ENCODE measurements at regions not wholly inside any gene's neighbourhood (a gene's known extent, or its start where the extent isn't known, plus 50 kb on each side); places are given as distances from the start of the nearest gene placed in this dataset.

GRCh38 chr16:73205153-73205886 is 157.4 kb upstream of the ZFHX3 start:
- no peak for DNase-seq
- H3K27me3 ChIP-seq (ENCODE audit: insufficient read depth, low read depth, severe bottlenecking), result no peaks in the 10 kb centered on the region
- no peak for TF ChIP-seq CTCF (IDR thresholded peaks at IDR 0.05; ENCODE audit: low read depth, low read length)
- no peaks in the 10 kb centered on the region for H3K36me3 ChIP-seq
- H3K27ac ChIP-seq, result no peak overlapping the region
- H3K9me3 ChIP-seq (ENCODE audit: severe bottlenecking), result no peaks in the 10 kb centered on the region
- H3K4me3 ChIP-seq (ENCODE audit: low read depth, low read length), result no peak overlapping the region

GRCh38 chr16:73204359-73205152 is 156.6 kb upstream of the ZFHX3 start:
- no peak for DNase-seq
- TF ChIP-seq CTCF (IDR thresholded peaks at IDR 0.05; ENCODE audit: low read depth, low read length), result no peak
- Histone ChIP-seq H3K36me3 (no peaks in the 10 kb centered on the region), H3K27ac (no peak overlapping the region), H3K9me3 (ENCODE audit: severe bottlenecking) (no peaks in the 10 kb centered on the region), H3K4me3 (ENCODE audit: low read depth, low read length) (no peak overlapping the region), H3K27me3 (ENCODE audit: insufficient read depth, low read depth, severe bottlenecking) (no peaks in the 10 kb centered on the region)

GRCh38 chr16:73202161-73202729 is 154.3 kb upstream of the ZFHX3 start:
- no peak for TF ChIP-seq CTCF (IDR thresholded peaks at IDR 0.05; ENCODE audit: low read depth, low read length)
- no peaks in the 10 kb centered on the region for H3K9me3 ChIP-seq (ENCODE audit: severe bottlenecking)
- H3K27me3 ChIP-seq (ENCODE audit: insufficient read depth, low read depth, severe bottlenecking), result no peaks in the 10 kb centered on the region
- no peaks in the 10 kb centered on the region for H3K36me3 ChIP-seq
- H3K4me3 ChIP-seq (ENCODE audit: low read depth, low read length), result no peak overlapping the region
- DNase-seq, result no peak
- no peak overlapping the region for H3K27ac ChIP-seq

- Histone ChIP-seq H3K27me3 (ENCODE audit: insufficient read depth, low read depth, severe bottlenecking) (no peaks in the 10 kb centered on the region), H3K36me3 (no peaks in the 10 kb centered on the region), H3K9me3 (ENCODE audit: severe bottlenecking) (no peaks in the 10 kb centered on the region), H3K4me3 (ENCODE audit: low read depth, low read length) (no peak overlapping the region), H3K27ac (no peak overlapping the region)
- no peak for DNase-seq
- TF ChIP-seq CTCF (IDR thresholded peaks at IDR 0.05; ENCODE audit: low read depth, low read length), result 0 out of 2 replicates have a peak, but pooled peaks have one; percentile 3
Measured at GRCh38 chr16:73199214-73199613, 151.3 kb upstream of the ZFHX3 start.

- Histone ChIP-seq H3K9me3 (ENCODE audit: severe bottlenecking) (no peaks in the 10 kb centered on the region), H3K27me3 (ENCODE audit: insufficient read depth, low read depth, severe bottlenecking) (no peaks in the 10 kb centered on the region)
- no peak for TF ChIP-seq CTCF (IDR thresholded peaks at IDR 0.05; ENCODE audit: low read depth, low read length)
Measured at GRCh38 chr16:73198481-73198880, 150.6 kb upstream of the ZFHX3 start.

More at GRCh38 chr16:73198481-73198880, 150.6 kb upstream of the ZFHX3 start:
- Histone ChIP-seq H3K27ac (no peak overlapping the region), H3K4me3 (ENCODE audit: low read depth, low read length) (no peak overlapping the region), H3K36me3 (no peaks in the 10 kb centered on the region)
- DNase-seq, result no peak
